Keratinocyte (primary cell): ENCODE measurements at regions not wholly inside any gene's neighbourhood (a gene's known extent, or its start where the extent isn't known, plus 50 kb on each side); places are given as distances from the start of the nearest gene placed in this dataset.
"Not testable (repeated sequence)": the region's sequence is repeated elsewhere in the genome, so short reads cannot be mapped to it uniquely, and the experiment has no call there.

Experiments used
- DNase-seq: peaks from one replicate; pipeline ENCODE4 v3.0.0-alpha.2; 2011; ENCODE audit warnings: low read depth, missing footprints, low spot score
- FAIRE-seq: peaks from 2 replicates; lab custom pipeline; 2011; peaks lifted over from hg19 to GRCh38; lab: Jason Lieb, UNC
- H2AFZ ChIP-seq: 2 replicates; pipeline ENCODE4 v1.6.0; 2012; ENCODE audit warnings: low read length, control low read depth, inconsistent platforms; ENCODE audit not compliant: control insufficient read depth
- H3K27ac ChIP-seq: 2 replicates; pipeline ENCODE4 v1.5.1; 2011; ENCODE audit warnings: low read length; ENCODE audit not compliant: control insufficient read depth, insufficient read depth
- H3K27me3 ChIP-seq: 3 replicates; pipeline ENCODE4 v1.6.0; 2011; ENCODE audit warnings: low read length; ENCODE audit not compliant: control insufficient read depth, insufficient read depth; ENCODE audit errors: extremely low read depth
- H3K36me3 ChIP-seq, 2 experiments: 2 replicates in 1 of 2; 3 replicates in 1 of 2; pipeline ENCODE4 v1.5.1; 2011; ENCODE audit warnings: low read length in 2 of 2, mild to moderate bottlenecking in 1 of 2; ENCODE audit not compliant: control insufficient read depth in 2 of 2, insufficient read depth in 2 of 2; ENCODE audit errors: extremely low read depth in 1 of 2
- H3K4me1 ChIP-seq: 3 replicates; pipeline ENCODE4 v1.5.1; 2011; ENCODE audit warnings: low read length; ENCODE audit not compliant: control insufficient read depth, insufficient read depth; ENCODE audit errors: extremely low read depth
- H3K4me2 ChIP-seq: 3 replicates; pipeline ENCODE4 v1.6.0; 2011; ENCODE audit warnings: low read depth, low read length; ENCODE audit not compliant: control insufficient read depth, insufficient read depth; ENCODE audit errors: extremely low read depth
- H3K4me3 ChIP-seq, 3 experiments: fragments of 200-600 bp in 1 of 3; sonication (generic) in 1 of 3; 2 replicates in 2 of 3; 3 replicates in 1 of 3; pipeline ENCODE4 v1.5.1; 2011 to 2016; ENCODE audit warnings: low read length in 3 of 3, mild to moderate bottlenecking in 3 of 3, control low read depth in 2 of 3, inconsistent platforms in 1 of 3, low read depth in 1 of 3, mixed read lengths in 1 of 3, mixed run types in 1 of 3, moderate library complexity in 1 of 3; ENCODE audit not compliant: control insufficient read depth in 2 of 3, insufficient read depth in 2 of 3; ENCODE audit errors: extremely low read depth in 1 of 3
- H3K79me2 ChIP-seq: 2 replicates; pipeline ENCODE4 v1.6.0; 2012; ENCODE audit warnings: low read length; ENCODE audit not compliant: control insufficient read depth, insufficient read depth
- H3K9ac ChIP-seq: 3 replicates; pipeline ENCODE4 v1.6.0; 2011; ENCODE audit warnings: low read length; ENCODE audit not compliant: control insufficient read depth, insufficient read depth; ENCODE audit errors: extremely low read depth
- H3K9me1 ChIP-seq: 3 replicates; pipeline ENCODE4 v1.6.0; 2011; ENCODE audit warnings: low read length; ENCODE audit not compliant: control insufficient read depth, insufficient read depth; ENCODE audit errors: extremely low read depth
- H3K9me3 ChIP-seq: 2 replicates; pipeline ENCODE4 v1.5.1; 2012; ENCODE audit warnings: low read depth, low read length; ENCODE audit not compliant: control insufficient read depth
- H4K20me1 ChIP-seq: 3 replicates; pipeline ENCODE4 v1.6.0; 2011; ENCODE audit warnings: low read length; ENCODE audit not compliant: control insufficient read depth, insufficient read depth; ENCODE audit errors: extremely low read depth
- EZH2 ChIP-seq: IDR thresholded peaks from one replicate; pipeline ENCODE4 v1.6.1; 2012; ENCODE audit warnings: inconsistent platforms, mild to moderate bottlenecking, low read length, moderate library complexity
- dilution Hi-C: fragments of 300-500 bp; cut with MboI; formaldehyde crosslinking; loops from one replicate; pipeline ENCODE4 v1.7.0; 2020; ENCODE audit warnings: low sequenced_read_pairs; ENCODE audit not compliant: extremely low pct_ligation_motif_present
- TF ChIP-seq, protein P1 (sequence below), 3 experiments: IDR thresholded peaks in 1 of 3; conservative IDR thresholded peaks in 1 of 3; optimal IDR thresholded peaks in 1 of 3; 2 replicates in 2 of 3; 3 replicates in 1 of 3; pipeline versions ENCODE3 to v1.5.1; 2011; ENCODE audit warnings: low read length in 3 of 3, mild to moderate bottlenecking in 3 of 3, moderate library complexity in 2 of 3, control low read depth in 1 of 3, inconsistent platforms in 1 of 3; ENCODE audit not compliant: insufficient read depth in 2 of 3; ENCODE audit errors: extremely low read depth in 1 of 3

DNA sequence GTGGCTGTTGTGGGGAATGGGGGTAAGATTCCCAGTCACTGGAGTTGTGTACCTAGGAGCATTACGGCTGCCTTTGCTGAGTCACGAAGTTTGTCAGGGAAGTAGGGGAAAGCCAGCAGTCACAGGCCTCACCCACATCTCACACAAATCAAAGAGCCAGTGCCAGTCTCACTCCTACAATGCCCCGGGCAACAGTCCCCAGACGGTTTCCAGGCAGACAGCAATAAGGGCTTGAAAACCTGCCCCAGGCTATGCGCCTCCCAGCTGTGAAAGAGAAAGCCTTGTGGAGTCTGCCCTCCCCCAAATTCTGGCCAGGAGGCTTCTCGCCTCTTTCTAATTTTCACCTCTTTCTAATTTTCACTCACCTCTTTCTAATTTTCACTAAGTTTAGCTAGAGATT is 142.3 kb upstream of the EDNRB start:
- H3K27me3 ChIP-seq, result no peaks in the 10 kb centered on the region
- no peaks in the 10 kb centered on the region for H3K9me3 ChIP-seq
- dilution Hi-C loops, result no loop called here
- H3K4me2 ChIP-seq, result no peak overlapping the region
- DNase-seq (no peak), FAIRE-seq (no peak)
- no peak overlapping the region for H3K4me3 ChIP-seq
- H3K4me1 ChIP-seq, result no peaks in the 10 kb centered on the region
- no peaks in the 10 kb centered on the region for H4K20me1 ChIP-seq
- TF ChIP-seq EZH2, result no peak
- TF ChIP-seq, protein P1, sequence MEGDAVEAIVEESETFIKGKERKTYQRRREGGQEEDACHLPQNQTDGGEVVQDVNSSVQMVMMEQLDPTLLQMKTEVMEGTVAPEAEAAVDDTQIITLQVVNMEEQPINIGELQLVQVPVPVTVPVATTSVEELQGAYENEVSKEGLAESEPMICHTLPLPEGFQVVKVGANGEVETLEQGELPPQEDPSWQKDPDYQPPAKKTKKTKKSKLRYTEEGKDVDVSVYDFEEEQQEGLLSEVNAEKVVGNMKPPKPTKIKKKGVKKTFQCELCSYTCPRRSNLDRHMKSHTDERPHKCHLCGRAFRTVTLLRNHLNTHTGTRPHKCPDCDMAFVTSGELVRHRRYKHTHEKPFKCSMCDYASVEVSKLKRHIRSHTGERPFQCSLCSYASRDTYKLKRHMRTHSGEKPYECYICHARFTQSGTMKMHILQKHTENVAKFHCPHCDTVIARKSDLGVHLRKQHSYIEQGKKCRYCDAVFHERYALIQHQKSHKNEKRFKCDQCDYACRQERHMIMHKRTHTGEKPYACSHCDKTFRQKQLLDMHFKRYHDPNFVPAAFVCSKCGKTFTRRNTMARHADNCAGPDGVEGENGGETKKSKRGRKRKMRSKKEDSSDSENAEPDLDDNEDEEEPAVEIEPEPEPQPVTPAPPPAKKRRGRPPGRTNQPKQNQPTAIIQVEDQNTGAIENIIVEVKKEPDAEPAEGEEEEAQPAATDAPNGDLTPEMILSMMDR (optimal IDR thresholded peaks at IDR 0.05 in 1 of 3, IDR thresholded peaks at IDR 0.05 in 1 of 3, conservative IDR thresholded peaks at IDR 0.05 in 1 of 3; ENCODE audit: extremely low read depth in 1 of 3, insufficient read depth in 2 of 3, low read length in 3 of 3), result no peak
- H2AFZ ChIP-seq, result no peak overlapping the region
- no peaks in the 10 kb centered on the region for H3K9me1 ChIP-seq
- H3K27ac ChIP-seq, result no peak overlapping the region
- no peak overlapping the region for H3K9ac ChIP-seq
- no peaks in the 10 kb centered on the region for H3K36me3 ChIP-seq
- H3K79me2 ChIP-seq, result no peaks in the 10 kb centered on the region

- H3K9me3 ChIP-seq, H3K9ac ChIP-seq, H4K20me1 ChIP-seq, H3K9me1 ChIP-seq, DNase-seq, H2AFZ ChIP-seq, H3K79me2 ChIP-seq, dilution Hi-C loops, H3K4me1 ChIP-seq, H3K4me3 ChIP-seq, H3K27ac ChIP-seq, H3K36me3 ChIP-seq, H3K27me3 ChIP-seq, H3K4me2 ChIP-seq, FAIRE-seq: not testable (repeated sequence)
Observed at GRCh38 chr13:78056865-78057264, 138.2 kb upstream of the EDNRB start.

DNA sequence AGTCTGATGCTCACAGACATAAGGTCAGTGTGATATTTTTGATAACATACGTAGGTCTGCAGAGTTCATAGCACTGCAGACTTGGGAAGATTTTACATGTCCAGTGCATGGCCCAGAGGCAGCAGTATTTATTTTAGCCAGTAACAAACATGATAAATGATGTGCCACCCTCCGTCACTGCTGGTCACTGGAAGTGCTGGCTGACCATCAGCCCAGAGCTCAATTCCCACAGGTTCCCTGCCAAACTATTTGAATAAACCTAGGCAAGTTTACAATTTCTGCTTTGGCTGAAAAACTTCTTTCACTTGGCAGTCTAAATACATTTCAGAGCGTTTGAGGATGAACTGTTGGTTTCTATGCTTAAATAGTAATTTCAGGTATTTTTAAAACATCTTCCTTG is 135.5 kb upstream of the EDNRB start:
- DNase-seq, result no peak
- no peak overlapping the region for H3K27ac ChIP-seq
- dilution Hi-C loops, result no loop called here
- no peaks in the 10 kb centered on the region for H3K79me2 ChIP-seq
- H3K4me3 ChIP-seq, result no peak overlapping the region
- no peaks in the 10 kb centered on the region for H4K20me1 ChIP-seq
- no peak overlapping the region for H3K4me2 ChIP-seq
- TF ChIP-seq, protein P1 (optimal IDR thresholded peaks at IDR 0.05 in 1 of 3, IDR thresholded peaks at IDR 0.05 in 1 of 3, conservative IDR thresholded peaks at IDR 0.05 in 1 of 3; ENCODE audit: extremely low read depth in 1 of 3, insufficient read depth in 2 of 3, low read length in 3 of 3), result no peak
- TF ChIP-seq EZH2, result no peak
- H3K9ac ChIP-seq, result no peak overlapping the region
- H3K4me1 ChIP-seq, result no peaks in the 10 kb centered on the region
- no peaks in the 10 kb centered on the region for H3K9me1 ChIP-seq
- H2AFZ ChIP-seq, result no peak overlapping the region
- no peaks in the 10 kb centered on the region for H3K9me3 ChIP-seq
- no peaks in the 10 kb centered on the region for H3K27me3 ChIP-seq
- FAIRE-seq, result no peak
- no peaks in the 10 kb centered on the region for H3K36me3 ChIP-seq
